Calu3 (cell line): ENCODE measurements at regions not wholly inside any gene's neighbourhood (a gene's known extent, or its start where the extent isn't known, plus 50 kb on each side); places are given as distances from the start of the nearest gene placed in this dataset.

Experiments
- BruUV-seq: library from RNA; stranded (reverse); fragments of 400-500 nt; replicated peaks from 2 replicates; lab custom pipeline; 2021; lab: Mats Ljungman, UMichigan
- CTCF ChIA-PET: fragments of 300-600 bp; sonication (Branson Sonifier 250); formaldehyde crosslinking; loops from one replicate; lab custom pipeline; 2022; ENCODE audit warnings: antibody characterized with exemption; lab: Charles Lee
- DNase-seq: peaks from one replicate; pipeline ENCODE4 v3.0.0; 2022
- H3K27ac Mint-ChIP-seq: one replicate; pipeline ENCODE4 v1.8.0; 2022; ENCODE audit warnings: mixed read lengths; ENCODE audit not compliant: unreplicated experiment
- H3K27me3 Mint-ChIP-seq: one replicate; pipeline ENCODE4 v1.8.0; 2022; ENCODE audit warnings: mixed read lengths; ENCODE audit not compliant: unreplicated experiment
- H3K36me3 Mint-ChIP-seq: one replicate; pipeline ENCODE4 v1.8.0; 2022; ENCODE audit warnings: mild to moderate bottlenecking, moderate library complexity, mixed read lengths; ENCODE audit not compliant: insufficient read depth, unreplicated experiment
- H3K4me1 Mint-ChIP-seq: one replicate; pipeline ENCODE4 v1.8.0; 2022; ENCODE audit warnings: mild to moderate bottlenecking, low read depth, mixed read lengths; ENCODE audit not compliant: unreplicated experiment
- H3K4me3 Mint-ChIP-seq: one replicate; pipeline ENCODE4 v1.8.0; 2022; ENCODE audit warnings: mild to moderate bottlenecking, low read depth, moderate library complexity, mixed read lengths; ENCODE audit not compliant: unreplicated experiment
- H3K9me3 Mint-ChIP-seq: one replicate; pipeline ENCODE4 v1.8.0; 2022; ENCODE audit warnings: low read depth, mixed read lengths; ENCODE audit not compliant: unreplicated experiment
- CTCF ChIP-seq: fragments of 200-600 bp; IDR thresholded peaks from one replicate; pipeline ENCODE4 v1.8.0; 2022; ENCODE audit warnings: antibody characterized with exemption; ENCODE audit not compliant: unreplicated experiment
- intact Hi-C: fragments of 100-400 bp; cut with micrococcal nuclease; formaldehyde crosslinking; loops from one replicate; pipeline ENCODE4 v1.10.0; 2022; ENCODE audit not compliant: unreplicated experiment

- TF ChIP-seq CTCF = no peak
- H3K9me3 Mint-ChIP-seq = no peaks in the 10 kb centered on the region
- H3K27me3 Mint-ChIP-seq = no peaks in the 10 kb centered on the region
- BruUV-seq = no TSS peak
- CTCF ChIA-PET = no interaction called here
- intact Hi-C loops = no loop called here
- H3K27ac Mint-ChIP-seq = no peak overlapping the region
- H3K4me3 Mint-ChIP-seq = no peak overlapping the region
- no peaks in the 10 kb centered on the region for H3K4me1 Mint-ChIP-seq
- no peak for DNase-seq
- H3K36me3 Mint-ChIP-seq = no peaks in the 10 kb centered on the region
Observed at GRCh38 chr3:64970634-64971033, 282.8 kb upstream of the ADAMTS9 start.

GRCh38 chr3:64961301-64961700 lies 273.5 kb upstream of the ADAMTS9 start:
- Mint-ChIP-seq H3K4me1 (no peaks in the 10 kb centered on the region), H3K4me3 (no peak overlapping the region), H3K27ac (no peak overlapping the region), H3K9me3 (no peaks in the 10 kb centered on the region), H3K27me3 (no peaks in the 10 kb centered on the region), H3K36me3 (no peaks in the 10 kb centered on the region)
- no peak for TF ChIP-seq CTCF
- no TSS peak for BruUV-seq
- no peak for DNase-seq
- intact Hi-C loops = no loop called here
- CTCF ChIA-PET = no interaction called here

GRCh38 chr3:64958199-64958843 lies 270.5 kb upstream of the ADAMTS9 start:
- DNase-seq = no peak
- Mint-ChIP-seq H3K4me1 (peaks cover 9% of the 10 kb centered on the region), H3K36me3 (no peaks in the 10 kb centered on the region), H3K27ac (no peak overlapping the region), H3K4me3 (no peak overlapping the region), H3K9me3 (no peaks in the 10 kb centered on the region), H3K27me3 (no peaks in the 10 kb centered on the region)
- BruUV-seq = no TSS peak
- intact Hi-C loops = loop anchor here (5.0 kb wide), 1 partner anchor 94 kb away; no protein-coding TSS in a partner anchor
- TF ChIP-seq CTCF = no peak
- CTCF ChIA-PET = no interaction called here

- DNase-seq = no peak
- no peak for TF ChIP-seq CTCF
- Mint-ChIP-seq H3K36me3 (no peaks in the 10 kb centered on the region), H3K27ac (no peak overlapping the region), H3K9me3 (no peaks in the 10 kb centered on the region), H3K27me3 (no peaks in the 10 kb centered on the region), H3K4me3 (no peak overlapping the region), H3K4me1 (peaks cover 9% of the 10 kb centered on the region)
- CTCF ChIA-PET = no interaction called here
- no TSS peak for BruUV-seq
- intact Hi-C loops = loop anchor here (5.0 kb wide), 1 partner anchor 95 kb away; no protein-coding TSS in a partner anchor
Observed at GRCh38 chr3:64957408-64958198, 269.8 kb upstream of the ADAMTS9 start.
